Fibroblast of villous mesenchyme (primary cell): ENCODE measurements at regions not wholly inside any gene's neighbourhood (a gene's known extent, or its start where the extent isn't known, plus 50 kb on each side); places are given as distances from the start of the nearest gene placed in this dataset.

Experiments used
- DNase-seq: peaks from one replicate; pipeline ENCODE4 v3.0.0-alpha.2; 2010; ENCODE audit warnings: low read depth
- H3K4me3 ChIP-seq: 2 replicates; pipeline ENCODE4 v1.5.1; 2011; ENCODE audit warnings: low read depth, mild to moderate bottlenecking, low read length
- TF ChIP-seq, protein P1 (sequence below): IDR thresholded peaks from 2 replicates; pipeline ENCODE4 v1.5.1; 2012; ENCODE audit warnings: low read depth, mild to moderate bottlenecking, low read length; ENCODE audit not compliant: insufficient read depth

DNA sequence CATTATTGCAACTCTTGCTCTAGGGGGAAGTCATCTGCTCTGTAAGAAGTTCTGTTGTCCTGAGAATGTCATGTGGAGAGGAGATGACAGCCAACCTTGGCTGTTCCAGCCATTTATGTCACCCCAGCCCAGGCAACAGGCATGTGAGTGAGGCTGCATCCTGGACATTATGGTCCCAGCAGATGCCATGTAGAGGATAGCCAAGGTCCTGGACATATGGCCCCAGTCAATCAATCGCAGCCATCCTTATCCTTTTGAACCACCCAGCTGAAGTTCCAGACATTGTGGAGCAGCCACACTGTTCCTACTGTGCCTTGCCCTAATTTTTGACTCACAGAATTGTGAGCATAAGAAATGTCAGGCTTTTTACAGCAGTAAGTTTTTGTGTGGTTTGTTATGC is 84.9 kb downstream of the AVPR1A start:
- no peak overlapping the region for H3K4me3 ChIP-seq
- no peak for DNase-seq
- TF ChIP-seq, protein P1, sequence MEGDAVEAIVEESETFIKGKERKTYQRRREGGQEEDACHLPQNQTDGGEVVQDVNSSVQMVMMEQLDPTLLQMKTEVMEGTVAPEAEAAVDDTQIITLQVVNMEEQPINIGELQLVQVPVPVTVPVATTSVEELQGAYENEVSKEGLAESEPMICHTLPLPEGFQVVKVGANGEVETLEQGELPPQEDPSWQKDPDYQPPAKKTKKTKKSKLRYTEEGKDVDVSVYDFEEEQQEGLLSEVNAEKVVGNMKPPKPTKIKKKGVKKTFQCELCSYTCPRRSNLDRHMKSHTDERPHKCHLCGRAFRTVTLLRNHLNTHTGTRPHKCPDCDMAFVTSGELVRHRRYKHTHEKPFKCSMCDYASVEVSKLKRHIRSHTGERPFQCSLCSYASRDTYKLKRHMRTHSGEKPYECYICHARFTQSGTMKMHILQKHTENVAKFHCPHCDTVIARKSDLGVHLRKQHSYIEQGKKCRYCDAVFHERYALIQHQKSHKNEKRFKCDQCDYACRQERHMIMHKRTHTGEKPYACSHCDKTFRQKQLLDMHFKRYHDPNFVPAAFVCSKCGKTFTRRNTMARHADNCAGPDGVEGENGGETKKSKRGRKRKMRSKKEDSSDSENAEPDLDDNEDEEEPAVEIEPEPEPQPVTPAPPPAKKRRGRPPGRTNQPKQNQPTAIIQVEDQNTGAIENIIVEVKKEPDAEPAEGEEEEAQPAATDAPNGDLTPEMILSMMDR: no peak

DNA sequence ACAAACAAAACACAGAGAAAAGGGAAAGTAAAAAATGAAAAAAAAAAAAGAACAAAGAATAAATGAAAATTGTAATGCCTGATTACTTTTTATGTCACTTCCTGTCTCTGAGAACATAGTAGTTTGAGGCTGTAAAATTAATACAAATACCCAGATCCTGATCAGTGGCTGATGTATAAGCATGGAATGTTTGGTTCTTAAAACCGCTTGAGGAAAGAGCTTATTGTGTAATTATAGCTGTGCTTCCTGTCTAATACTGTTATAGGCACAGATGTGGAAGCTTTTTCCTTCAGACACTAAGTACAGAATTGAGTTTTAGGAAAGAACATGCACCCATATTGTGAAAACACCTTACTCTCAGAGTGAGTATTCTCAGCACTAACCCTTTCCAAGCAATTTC is 86.9 kb downstream of the AVPR1A start:
- TF ChIP-seq, protein P1: no peak
- no peak overlapping the region for H3K4me3 ChIP-seq
- peak; percentile 26 for DNase-seq

DNA sequence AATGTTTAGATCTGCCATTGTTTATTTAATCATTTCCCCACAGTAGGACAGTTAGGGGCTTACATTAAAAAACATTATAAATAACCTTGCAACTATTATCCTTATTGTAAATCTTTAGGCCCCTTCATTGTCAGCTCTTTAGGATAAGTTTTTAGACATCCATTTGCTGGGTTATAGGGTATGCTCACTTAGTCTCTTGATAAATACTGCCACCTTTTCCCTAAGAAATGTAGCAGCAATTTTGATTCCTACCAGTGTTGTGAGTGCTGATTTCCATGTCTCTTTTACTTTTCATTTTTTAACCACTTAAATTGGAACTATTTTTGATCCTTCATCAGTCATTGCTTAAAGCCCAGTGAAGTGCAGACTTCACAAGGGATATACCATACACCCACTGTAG is 94.4 kb downstream of the AVPR1A start:
- TF ChIP-seq, protein P1: no peak
- DNase-seq: no peak
- no peak overlapping the region for H3K4me3 ChIP-seq

DNA sequence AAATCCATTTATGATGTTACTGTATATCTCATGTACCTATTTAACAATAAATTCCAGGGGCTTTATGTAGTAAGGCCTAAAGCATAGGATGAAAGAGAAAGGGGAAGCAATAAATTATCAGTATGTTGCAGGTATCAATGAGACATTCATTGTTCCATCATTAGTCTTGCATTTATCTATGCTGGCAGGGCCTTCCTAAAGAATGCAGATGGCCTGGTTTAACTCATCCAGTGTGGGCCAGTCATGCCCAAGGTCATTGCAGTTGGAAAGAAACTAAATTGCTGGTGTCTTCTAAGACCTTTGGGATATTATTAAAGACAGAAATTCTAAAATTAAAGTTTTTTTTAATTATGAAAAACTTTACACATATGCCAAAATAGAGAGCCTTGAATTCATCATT is 98.3 kb downstream of the AVPR1A start:
- H3K4me3 ChIP-seq: no peak overlapping the region
- TF ChIP-seq, protein P1: no peak
- DNase-seq: no peak

DNA sequence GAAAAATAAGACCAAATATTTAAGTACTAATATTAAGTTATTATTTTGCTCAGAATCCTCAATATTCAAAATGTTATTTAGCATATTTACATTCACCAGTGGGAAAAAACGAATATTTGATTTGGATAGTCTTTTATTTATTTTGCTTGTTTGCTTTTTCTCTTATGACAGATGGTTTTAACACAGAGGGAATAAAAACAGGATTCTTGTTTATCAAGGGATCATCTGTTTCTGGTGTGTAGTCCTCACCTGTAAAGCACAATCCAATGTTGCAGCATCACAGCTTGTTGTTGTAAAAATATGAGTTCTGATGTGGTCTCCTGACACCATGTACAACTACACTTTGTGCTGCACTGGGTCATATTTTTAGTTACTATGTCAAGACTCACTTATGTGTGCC is 103.9 kb downstream of the AVPR1A start:
- TF ChIP-seq, protein P1: no peak
- H3K4me3 ChIP-seq: no peak overlapping the region
- DNase-seq: no peak

DNA sequence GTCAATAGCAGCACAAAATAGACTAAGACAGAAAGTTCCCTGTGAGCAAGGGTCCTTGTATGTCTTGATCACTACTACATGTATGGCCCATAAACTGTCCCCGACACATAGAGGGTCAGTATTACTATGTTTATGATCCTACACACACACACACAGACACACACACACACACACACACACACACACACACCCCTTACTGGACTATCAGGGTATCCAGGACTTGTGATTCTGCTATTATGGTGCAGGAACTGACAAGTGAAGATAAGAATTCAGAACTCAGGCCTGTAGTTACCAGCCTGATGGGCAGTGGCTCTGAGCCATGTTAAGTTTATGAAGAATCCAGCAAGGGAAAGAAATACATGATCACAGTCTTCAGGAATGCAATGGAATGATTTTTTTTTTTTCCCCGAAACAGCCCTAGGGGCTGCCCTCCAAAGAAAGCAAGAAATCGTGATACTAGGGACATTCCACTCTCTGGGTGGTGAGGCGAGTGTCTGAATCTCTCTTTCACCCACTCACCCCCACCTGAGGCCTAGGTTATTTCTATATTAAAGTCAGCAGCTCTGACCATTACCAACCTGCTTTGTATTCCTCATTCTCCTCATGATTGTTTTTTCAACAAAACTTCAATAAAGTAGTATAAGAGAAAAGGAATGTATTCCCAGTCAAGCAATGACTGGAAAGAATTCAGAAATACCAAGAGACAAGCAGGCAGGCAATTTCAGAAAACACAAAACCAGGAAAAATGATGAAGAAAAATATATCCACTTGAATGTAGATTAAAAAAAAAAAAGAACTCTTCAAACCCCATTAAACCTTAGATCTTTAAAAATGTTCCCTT is 105.8 kb downstream of the AVPR1A start:
- peak; percentile 1 for DNase-seq
- TF ChIP-seq, protein P1: no peak
- no peak overlapping the region for H3K4me3 ChIP-seq

DNA sequence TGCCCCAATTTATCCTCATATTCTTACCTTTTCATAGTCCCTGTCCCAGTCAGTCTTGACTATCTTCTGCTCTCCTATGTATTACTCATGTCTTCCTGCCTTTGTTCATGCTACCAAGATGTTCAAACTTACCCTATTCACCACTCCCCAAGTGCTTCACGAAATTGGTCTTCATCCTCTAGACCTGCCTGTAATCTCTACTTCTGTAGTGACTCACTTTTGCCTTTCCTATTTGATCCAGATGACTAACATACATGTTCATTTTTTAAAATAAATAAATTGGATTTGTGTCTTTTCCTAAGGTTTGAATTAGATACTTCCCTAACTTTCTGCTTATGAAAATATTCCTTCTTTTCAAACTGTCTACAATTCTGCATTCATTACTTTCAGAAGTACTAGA is 107.7 kb upstream of the PPM1H start:
- DNase-seq: no peak
- H3K4me3 ChIP-seq: no peak overlapping the region
- TF ChIP-seq, protein P1: no peak
